Left colon (tissue), 2 donors: ENCODE measurements at regions not wholly inside any gene's neighbourhood (a gene's known extent, or its start where the extent isn't known, plus 50 kb on each side); places are given as distances from the start of the nearest gene placed in this dataset.
"Not testable (repeated sequence)": the region's sequence is repeated elsewhere in the genome, so short reads cannot be mapped to it uniquely, and the experiment has no call there.

Experiments used
- ATAC-seq: fragments of 200-7000 bp; cut with Tn5 transposase; one replicate; pipeline ENCODE4 v1.9.1; 2020; ENCODE audit warnings: mild to moderate bottlenecking, moderate library complexity
- DNase-seq, 2 donors: peaks; one replicate each; pipeline ENCODE4 v3.0.0-alpha.2; 2020
- intact Hi-C, 2 donors: fragments of 100-400 bp; cut with DNase I in 1 of 2; cut with micrococcal nuclease in 1 of 2; formaldehyde crosslinking; loops; one replicate each; pipeline versions ENCODE4 v1.11.2 to v1.14.0; 2022; cut with DNase I, micrococcal nuclease
- donor health status: DM: no; HTN: no; CAD: no.
- donor health status: DM: yes; HTN: yes; CAD: no.

DNA sequence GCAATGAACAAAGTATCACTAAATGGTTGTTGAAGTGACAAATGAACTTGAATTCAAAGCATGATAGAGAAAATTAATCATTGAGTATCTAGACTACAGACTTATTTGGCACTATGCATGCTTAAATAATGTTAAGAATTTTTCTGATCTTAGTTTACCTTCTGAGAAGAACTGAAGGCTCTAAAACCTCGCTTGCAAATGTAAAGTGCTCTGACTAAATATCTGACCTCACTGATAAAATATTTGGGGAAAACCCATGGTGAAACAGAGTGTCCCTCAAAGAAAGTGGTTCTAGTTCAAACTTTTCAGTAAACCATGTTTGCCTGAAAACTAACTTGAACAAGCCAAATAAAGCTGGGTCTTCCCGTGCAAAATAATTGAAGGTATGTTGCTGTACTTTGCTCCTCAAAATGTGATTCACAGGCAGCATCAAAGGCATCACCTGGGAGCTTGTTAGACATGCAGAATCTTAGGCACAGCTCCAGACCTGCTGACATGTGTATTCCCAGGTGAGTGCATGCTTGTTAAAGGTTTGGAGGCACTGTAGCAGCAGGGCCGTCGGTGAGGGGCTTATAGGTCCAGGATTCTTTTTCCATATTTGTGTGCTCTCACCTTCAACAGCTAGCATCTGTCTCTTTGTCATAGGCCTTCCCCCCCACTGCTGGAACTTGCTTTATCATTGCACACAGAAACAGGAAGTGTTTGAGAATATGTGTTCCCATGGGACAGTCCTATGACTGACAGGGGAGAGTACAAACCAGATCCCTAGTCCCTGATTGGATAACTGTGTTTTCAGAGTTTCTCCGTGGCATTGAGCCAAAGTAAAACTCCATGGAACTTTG lies 524.2 kb upstream of the LMCD1 start:
- intact Hi-C loops, result no loop called here
- no peak for ATAC-seq
- no peak for DNase-seq

- intact Hi-C loops, result no loop called here
- no peak for ATAC-seq
- DNase-seq, result no peak
These were observed 523.6 kb upstream of the LMCD1 start for GRCh38 chr3:7978087-7978422.

DNA sequence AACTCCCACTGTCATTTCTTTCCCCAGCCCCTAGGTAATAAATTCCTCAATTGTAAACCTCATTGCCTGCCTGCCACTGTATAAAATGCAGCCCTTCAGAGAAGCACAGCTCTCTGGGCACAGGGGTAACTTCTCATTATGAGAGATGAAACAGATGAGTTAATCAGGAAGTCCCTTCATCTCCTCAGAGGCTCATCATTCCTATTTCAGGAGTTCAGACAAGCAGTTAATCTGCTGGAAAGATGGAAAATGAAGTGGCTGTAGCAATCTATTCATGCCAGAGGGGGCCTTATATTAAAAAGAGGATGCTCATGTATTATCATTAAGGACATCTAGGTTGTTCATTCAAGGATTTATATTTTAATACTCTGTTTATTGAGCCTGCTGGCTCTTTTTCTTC lies 519.5 kb upstream of the LMCD1 start:
- DNase-seq (no peak), ATAC-seq (no peak)
- intact Hi-C loops, result no loop called here

DNA sequence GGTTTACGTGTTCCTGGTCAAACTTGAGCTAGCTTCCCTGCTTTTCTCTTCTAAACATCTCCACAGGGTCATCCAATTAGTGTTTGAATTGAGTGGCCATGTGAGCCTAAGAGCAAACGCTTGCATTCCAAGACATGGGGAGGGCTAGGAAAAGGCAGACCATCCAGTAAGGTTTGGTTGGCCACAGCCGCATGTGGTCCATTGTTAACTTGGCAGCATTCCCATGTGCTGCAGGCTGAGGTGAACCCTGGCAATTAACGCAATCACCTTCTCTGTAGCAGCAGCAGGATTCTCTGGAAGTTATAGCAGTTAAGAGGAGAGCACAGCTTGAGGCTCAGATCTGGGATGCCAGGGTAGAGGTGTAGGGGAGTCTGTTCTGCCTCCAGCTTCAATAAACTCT lies 502.2 kb upstream of the LMCD1 start:
- ATAC-seq (no peak), DNase-seq (no peak)
- intact Hi-C loops, result no loop called here

DNA sequence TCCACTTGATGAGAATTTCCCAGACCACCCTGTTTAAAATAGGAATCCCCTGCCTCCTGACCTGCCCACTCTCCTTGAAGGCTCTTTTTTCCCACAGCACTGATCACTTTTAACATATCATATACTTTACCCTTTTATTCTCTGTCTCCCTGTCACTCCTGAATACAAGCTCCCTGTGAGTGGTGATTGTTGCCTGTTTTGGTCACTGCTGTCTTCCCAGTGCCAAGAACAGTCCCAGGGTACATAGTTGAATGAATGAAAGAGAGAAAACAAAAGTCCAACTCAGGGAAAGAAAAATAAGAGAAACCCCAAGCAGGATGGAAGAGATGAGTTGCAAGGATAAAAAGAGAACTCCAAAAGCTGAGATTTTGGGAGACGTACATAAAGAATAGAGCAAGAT lies 500.3 kb upstream of the LMCD1 start:
- ATAC-seq (no peak), DNase-seq (no peak)
- intact Hi-C loops, result no loop called here

- ATAC-seq, result no peak
- no peak for DNase-seq
These were observed 499.9 kb upstream of the LMCD1 start for GRCh38 chr3:8001712-8002111.

DNA sequence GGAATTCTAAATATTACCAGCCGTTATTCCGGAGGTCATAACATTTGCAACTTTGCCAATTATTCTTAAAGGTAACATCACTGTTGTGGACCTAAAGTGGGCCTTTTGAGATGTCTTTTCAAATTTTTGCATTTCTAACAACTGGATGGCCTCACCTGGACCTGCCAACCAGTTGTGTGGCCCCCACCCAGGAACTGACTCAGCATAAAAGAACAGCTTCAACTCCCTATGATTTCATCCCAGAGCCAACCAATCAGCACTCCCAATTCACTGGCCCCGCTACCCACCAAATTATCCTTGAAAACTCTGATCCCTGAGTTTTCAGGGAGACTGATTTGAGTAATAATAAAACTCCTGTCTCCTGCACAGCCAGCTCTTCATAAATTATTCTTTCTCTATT lies 489.7 kb upstream of the LMCD1 start:
- intact Hi-C loops, result no loop called here
- DNase-seq, result no peak
- no peak for ATAC-seq

More at GRCh38 chr3:8001712-8002111, 499.9 kb upstream of the LMCD1 start:
- intact Hi-C loops, result no loop called here

DNA sequence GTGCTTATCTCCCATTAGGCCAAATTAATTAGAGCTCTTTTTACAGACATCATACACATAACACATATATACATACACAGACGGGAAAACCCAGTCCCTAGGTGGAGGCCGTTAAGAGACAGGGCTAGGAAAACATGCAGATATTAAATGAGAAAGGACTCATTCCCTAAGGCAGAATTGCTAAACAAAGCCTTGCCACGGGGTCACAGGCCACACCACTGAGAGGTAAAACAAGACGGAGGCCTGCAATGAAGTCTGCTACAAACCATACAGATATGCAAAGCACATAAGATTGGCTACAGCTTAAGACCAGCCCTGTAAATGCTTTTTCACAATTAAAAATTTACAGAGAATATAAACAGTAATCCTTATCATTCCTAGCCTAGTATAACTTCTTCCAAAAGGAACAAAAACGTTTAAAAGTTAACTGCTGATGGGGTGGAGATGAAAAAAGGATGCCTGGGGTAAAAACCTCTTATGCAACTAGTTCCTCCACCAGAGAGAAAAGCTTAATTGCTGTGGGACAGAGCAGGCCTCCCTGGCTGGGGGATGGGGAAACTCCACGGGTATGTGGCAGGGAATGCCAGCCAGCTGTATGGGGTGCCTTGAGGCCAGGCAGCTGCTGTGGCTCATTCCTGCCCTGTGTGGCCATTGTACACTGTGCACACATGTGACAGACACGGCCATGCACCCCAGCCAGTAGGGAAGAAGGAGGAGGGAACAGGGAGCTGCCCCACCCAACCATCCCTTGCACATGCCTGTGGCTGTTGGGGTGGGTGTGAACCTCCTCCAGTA lies 481.4 kb upstream of the LMCD1 start:
- ATAC-seq (no peak), DNase-seq (no peak)
- intact Hi-C loops, result no loop called here

DNA sequence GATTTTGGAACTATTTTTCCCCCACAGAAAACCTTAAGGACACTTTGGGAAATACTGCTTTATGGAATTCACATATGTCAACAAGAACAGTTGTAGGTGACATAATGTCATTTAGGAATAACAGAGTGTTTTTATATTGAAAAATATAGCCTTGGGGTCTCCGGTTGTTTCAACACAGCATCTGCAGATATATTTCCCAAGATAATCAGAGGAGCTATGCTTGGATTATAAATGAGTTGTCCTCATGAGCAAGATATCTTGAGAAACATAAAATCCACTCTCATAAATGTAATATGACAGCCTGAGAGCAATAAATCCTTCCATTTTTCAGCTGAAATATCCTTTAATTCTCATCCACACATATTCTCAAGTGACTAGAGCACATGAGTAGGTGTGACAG lies 473.7 kb upstream of the LMCD1 start:
- intact Hi-C loops, result no loop called here
- ATAC-seq (no peak), DNase-seq (no peak)

DNA sequence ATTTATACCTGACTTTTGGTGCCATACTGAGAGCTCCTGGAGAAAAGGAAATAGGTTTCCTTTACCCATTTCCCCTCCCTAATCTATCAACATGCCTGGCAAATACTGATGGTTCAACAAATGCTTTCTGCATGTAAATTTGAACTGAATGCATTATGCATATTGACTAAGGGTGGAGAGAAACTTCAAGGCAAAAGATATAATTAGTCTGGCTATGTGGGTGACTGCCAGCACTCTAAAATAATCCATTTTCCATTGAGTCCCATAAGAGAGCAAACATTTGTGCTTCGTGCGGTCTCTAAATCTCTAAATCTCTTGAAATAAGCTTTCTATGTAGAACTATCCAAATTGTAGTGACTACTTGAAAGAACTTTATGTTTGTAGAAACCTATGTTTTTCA lies 451.3 kb upstream of the LMCD1 start:
- DNase-seq (no peak), ATAC-seq (no peak)
- intact Hi-C loops, result no loop called here

DNA sequence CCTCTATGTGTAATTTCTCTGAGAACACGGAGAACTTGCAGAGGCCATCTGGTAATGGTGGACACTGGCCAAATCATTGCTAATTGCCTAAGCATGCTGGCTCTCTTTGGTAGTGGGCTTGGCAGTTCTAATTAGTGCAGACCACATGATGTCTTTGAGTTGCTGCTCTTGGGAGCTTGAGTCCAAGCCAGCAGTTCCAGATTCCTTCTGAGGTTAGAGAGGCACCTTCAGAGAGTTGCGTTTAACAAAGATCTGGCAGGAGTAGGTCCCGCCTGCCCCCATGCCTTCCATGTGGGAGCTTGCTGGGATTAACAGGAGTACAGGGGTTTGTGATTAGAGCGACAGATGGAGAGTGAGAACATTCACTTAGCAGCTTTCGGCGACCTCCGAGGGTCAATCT lies 449.0 kb upstream of the LMCD1 start:
- intact Hi-C loops, result no loop called here
- DNase-seq (no peak), ATAC-seq (no peak)

DNA sequence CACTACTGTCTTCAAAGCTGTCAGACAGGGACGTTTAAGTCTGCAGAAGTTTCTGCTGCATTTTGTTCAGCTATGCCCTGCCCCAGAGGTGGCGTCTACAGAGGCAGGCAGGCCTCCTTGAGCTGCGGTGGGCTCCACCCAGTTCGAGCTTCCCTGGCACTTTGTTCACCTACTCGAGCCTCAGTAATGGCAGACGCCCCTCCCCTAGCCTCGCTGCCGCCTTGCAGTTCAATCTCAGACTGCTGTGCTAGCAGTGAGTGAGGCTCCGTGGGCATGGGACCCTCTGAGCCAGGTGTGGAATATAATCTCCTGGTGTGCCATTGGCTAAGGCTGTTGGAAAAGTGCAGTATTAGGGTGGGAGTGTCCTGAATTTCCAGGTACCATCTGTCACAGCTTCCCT lies 433.5 kb upstream of the LMCD1 start:
- DNase-seq, intact Hi-C loops, ATAC-seq: not testable (repeated sequence)

GRCh38 chr3:8069471-8069870 lies 432.2 kb upstream of the LMCD1 start:
- DNase-seq (no peak), ATAC-seq (no peak)
- intact Hi-C loops, result no loop called here

DNA sequence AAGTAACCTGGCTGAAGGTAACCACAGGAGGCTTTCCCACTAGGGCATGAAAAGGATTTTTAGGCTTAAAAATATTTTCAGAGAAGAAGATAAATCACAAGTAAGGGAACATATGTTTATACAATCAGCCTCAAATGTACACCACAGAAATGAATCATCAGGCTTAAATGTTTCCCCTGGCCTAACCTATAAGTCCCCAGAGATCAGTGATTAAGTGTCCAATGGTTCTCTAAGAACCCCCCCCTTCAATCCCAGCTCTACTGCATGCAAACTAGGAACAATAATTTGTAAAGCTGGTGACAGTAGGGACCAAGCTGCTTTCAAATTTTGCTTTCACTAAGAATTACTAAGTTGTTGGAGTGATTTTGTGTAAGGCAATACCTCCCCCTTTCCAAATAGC lies 431.6 kb upstream of the LMCD1 start:
- intact Hi-C loops, result no loop called here
- ATAC-seq (no peak), DNase-seq (no peak)

GRCh38 chr3:8074740-8075139 lies 426.9 kb upstream of the LMCD1 start:
- ATAC-seq, intact Hi-C loops, DNase-seq: not testable (repeated sequence)

- DNase-seq, result no peak
- intact Hi-C loops, result no loop called here
- ATAC-seq, result no peak
These were observed 424.5 kb upstream of the LMCD1 start for GRCh38 chr3:8077126-8077525.

DNA sequence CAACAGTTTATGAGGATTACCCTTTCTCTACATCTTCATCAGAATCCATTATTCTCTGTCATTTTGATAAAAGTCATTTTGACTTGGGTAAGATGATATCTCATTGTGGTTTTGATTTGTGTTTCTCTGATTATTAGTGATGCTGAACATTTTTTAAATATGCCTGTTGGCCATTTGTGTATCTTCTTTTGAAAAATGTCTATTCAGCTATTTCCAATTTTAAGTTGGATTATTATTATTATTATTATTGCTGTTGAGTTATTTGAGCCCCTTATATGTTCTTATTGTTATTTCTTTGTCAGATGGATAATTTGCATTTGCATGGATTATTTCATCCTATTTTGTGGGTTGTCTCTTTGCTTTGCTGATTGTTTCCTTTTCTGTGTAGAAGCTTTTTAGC lies 421.2 kb upstream of the LMCD1 start:
- ATAC-seq, result no peak
- intact Hi-C loops, result no loop called here
- no peak for DNase-seq

- ATAC-seq (no peak), DNase-seq (no peak)
- intact Hi-C loops, result no loop called here
These were observed 416.1 kb upstream of the LMCD1 start for GRCh38 chr3:8085498-8085897.

DNA sequence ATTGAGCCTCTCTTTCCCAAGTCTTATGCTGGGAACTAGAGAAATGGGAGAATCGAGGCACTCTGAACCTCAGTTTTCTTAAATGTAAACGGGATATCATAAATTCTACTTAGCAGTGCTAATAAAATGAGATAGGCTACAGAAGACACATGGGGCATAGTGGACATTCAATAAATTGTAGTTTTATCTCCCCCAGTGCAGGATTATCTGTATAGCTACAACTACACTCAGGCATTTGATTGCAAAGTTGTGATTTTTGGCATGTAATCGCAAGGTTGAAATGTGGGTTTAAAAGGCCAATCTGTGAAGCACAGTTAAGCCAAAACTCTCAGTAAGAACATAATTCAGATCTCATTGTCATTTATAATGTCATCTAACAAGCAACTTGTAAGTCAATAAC lies 413.7 kb upstream of the LMCD1 start:
- ATAC-seq (no peak), DNase-seq (no peak)
- intact Hi-C loops, result no loop called here

GRCh38 chr3:8094415-8094814 lies 407.2 kb upstream of the LMCD1 start:
- DNase-seq, result no peak
- intact Hi-C loops, result no loop called here
- no peak for ATAC-seq

- intact Hi-C loops, result no loop called here
- no peak for DNase-seq
- ATAC-seq, result no peak
These were observed 405.9 kb upstream of the LMCD1 start for GRCh38 chr3:8095724-8096123.
